Activated CD4-positive, alpha-beta T cell treated with anti-CD3 and anti-CD28 coated beads, Interleukin-2, amount 50 U/mL, for 48 hours (primary cell): ENCODE measurements at regions not wholly inside any gene's neighbourhood (a gene's known extent, or its start where the extent isn't known, plus 50 kb on each side); places are given as distances from the start of the nearest gene placed in this dataset.
"Not testable (repeated sequence)": the region's sequence is repeated elsewhere in the genome, so short reads cannot be mapped to it uniquely, and the experiment has no call there.

Source experiments
- DNase-seq, 2 experiments: peaks; one replicate each; pipeline ENCODE4 v3.0.0-alpha.2; 2020

GRCh38 chr5:156000115-156000514 lies 326.8 kb upstream of the SGCD start:
- no peak for DNase-seq

GRCh38 chr5:156004754-156005153 lies 322.2 kb upstream of the SGCD start:
- no peak for DNase-seq

- DNase-seq = no peak
These were observed 320.8 kb upstream of the SGCD start for GRCh38 chr5:156006026-156006647.

- no peak for DNase-seq
These were observed 318.1 kb upstream of the SGCD start for GRCh38 chr5:156008844-156009243.

- no peak for DNase-seq
These were observed 317.4 kb upstream of the SGCD start for GRCh38 chr5:156009583-156009982.

- no peak for DNase-seq
These were observed 311.8 kb upstream of the SGCD start for GRCh38 chr5:156015137-156015536.

GRCh38 chr5:156019130-156019529 lies 307.8 kb upstream of the SGCD start:
- no peak for DNase-seq

- no peak for DNase-seq
These were observed 307.3 kb upstream of the SGCD start for GRCh38 chr5:156019571-156020180.

GRCh38 chr5:156020647-156021046 lies 306.3 kb upstream of the SGCD start:
- no peak for DNase-seq

GRCh38 chr5:156021866-156022265 lies 305.1 kb upstream of the SGCD start:
- DNase-seq = no peak

- no peak for DNase-seq
These were observed 301.3 kb upstream of the SGCD start for GRCh38 chr5:156025656-156026055.

GRCh38 chr5:156031181-156031580 lies 295.8 kb upstream of the SGCD start:
- DNase-seq = no peak

- DNase-seq = no peak
These were observed 290.3 kb upstream of the SGCD start for GRCh38 chr5:156036640-156037039.

GRCh38 chr5:156037151-156037909 lies 289.6 kb upstream of the SGCD start:
- DNase-seq = no peak

GRCh38 chr5:156042726-156043125 lies 284.2 kb upstream of the SGCD start:
- no peak for DNase-seq

- DNase-seq = no peak
These were observed 283.6 kb upstream of the SGCD start for GRCh38 chr5:156043351-156043750.

GRCh38 chr5:156051972-156052371 lies 275.0 kb upstream of the SGCD start:
- no peak for DNase-seq

GRCh38 chr5:156052656-156053055 lies 274.3 kb upstream of the SGCD start:
- no peak for DNase-seq

- no peak for DNase-seq
These were observed 273.9 kb upstream of the SGCD start for GRCh38 chr5:156053056-156053455.

GRCh38 chr5:156076912-156077311 lies 250.1 kb upstream of the SGCD start:
- no peak for DNase-seq

GRCh38 chr5:156087577-156088110 lies 239.3 kb upstream of the SGCD start:
- DNase-seq = no peak

- not testable (repeated sequence) for DNase-seq
These were observed 236.7 kb upstream of the SGCD start for GRCh38 chr5:156089955-156090940.

GRCh38 chr5:156093024-156093423 lies 233.9 kb upstream of the SGCD start:
- DNase-seq = no peak
